ENCODE measurements at regions not wholly inside any gene's neighbourhood (a gene's known extent, or its start where the extent isn't known, plus 50 kb on each side); places are given as distances from the start of the nearest gene placed in this dataset.

GRCh38 chr4:96390404-96390803, 550.5 kb downstream of the PDHA2 start:
- H3K4me3 ChIP-seq (ENCODE audit: insufficient read depth, low read depth, low read length): no peak overlapping the region
- H3K79me2 ChIP-seq (ENCODE audit: insufficient read depth, low read length): no peaks in the 10 kb centered on the region
- no peak overlapping the region for H3K27ac ChIP-seq (ENCODE audit: low read depth, low read length)
- H2AFZ ChIP-seq (ENCODE audit: low read depth, low read length): no peak overlapping the region
- H3K36me3 Mint-ChIP-seq (ENCODE audit: low read depth, unreplicated experiment): no peaks in the 10 kb centered on the region
- no peaks in the 10 kb centered on the region for H4K20me1 ChIP-seq (ENCODE audit: insufficient read depth, low read length)
- no peaks in the 10 kb centered on the region for H3K27me3 ChIP-seq (ENCODE audit: insufficient read depth, low read length)
- H3K27me3 Mint-ChIP-seq (ENCODE audit: low read depth, unreplicated experiment): no peaks in the 10 kb centered on the region
- no peak overlapping the region for H3K4me2 ChIP-seq (ENCODE audit: low read length)
- no peak for FAIRE-seq
- H3K4me1 ChIP-seq (ENCODE audit: insufficient read depth, low read length): no peaks in the 10 kb centered on the region
- H3K9me3 ChIP-seq (ENCODE audit: insufficient read depth, low read depth, low read length): no peaks in the 10 kb centered on the region
- no peaks in the 10 kb centered on the region for H3K36me3 ChIP-seq (ENCODE audit: insufficient read depth, low read length)
- no peak overlapping the region for H3K27ac Mint-ChIP-seq (ENCODE audit: unreplicated experiment)
- no peak overlapping the region for H3K4me3 Mint-ChIP-seq (ENCODE audit: unreplicated experiment)
- H3K9ac ChIP-seq (ENCODE audit: low read length): no peak overlapping the region
- H3K9me3 Mint-ChIP-seq (ENCODE audit: unreplicated experiment): peaks cover 3% of the 10 kb centered on the region
- no peak for DNase-seq (ENCODE audit: low read depth)
- TF ChIP-seq EZH2 (IDR thresholded peaks at IDR 0.05; ENCODE audit: insufficient read depth, low read length) (no peak), CTCF (IDR thresholded peaks at IDR 0.05; ENCODE audit: insufficient read depth, low read depth, low read length) (no peak)
- no peaks in the 10 kb centered on the region for H3K4me1 Mint-ChIP-seq (ENCODE audit: low read depth, unreplicated experiment)

GRCh38 chr4:96395747-96396146, 555.9 kb downstream of the PDHA2 start:
- no peaks in the 10 kb centered on the region for H3K27me3 Mint-ChIP-seq (ENCODE audit: low read depth, unreplicated experiment)
- no peak overlapping the region for H3K4me3 Mint-ChIP-seq (ENCODE audit: unreplicated experiment)
- H3K9me3 Mint-ChIP-seq (ENCODE audit: unreplicated experiment): peaks cover 3% of the 10 kb centered on the region
- H3K36me3 ChIP-seq (ENCODE audit: insufficient read depth, low read length): no peaks in the 10 kb centered on the region
- H3K27ac ChIP-seq (ENCODE audit: low read depth, low read length): no peak overlapping the region
- H3K9me3 ChIP-seq (ENCODE audit: insufficient read depth, low read depth, low read length): no peaks in the 10 kb centered on the region
- H3K36me3 Mint-ChIP-seq (ENCODE audit: low read depth, unreplicated experiment): no peaks in the 10 kb centered on the region
- no peak overlapping the region for H3K4me2 ChIP-seq (ENCODE audit: low read length)
- H3K79me2 ChIP-seq (ENCODE audit: insufficient read depth, low read length): no peaks in the 10 kb centered on the region
- DNase-seq (ENCODE audit: low read depth) (no peak), FAIRE-seq (no peak)
- no peak overlapping the region for H3K9ac ChIP-seq (ENCODE audit: low read length)
- no peak overlapping the region for H3K4me3 ChIP-seq (ENCODE audit: insufficient read depth, low read depth, low read length)
- no peak overlapping the region for H3K27ac Mint-ChIP-seq (ENCODE audit: unreplicated experiment)
- no peak overlapping the region for H2AFZ ChIP-seq (ENCODE audit: low read depth, low read length)
- H3K4me1 Mint-ChIP-seq (ENCODE audit: low read depth, unreplicated experiment): no peaks in the 10 kb centered on the region
- no peaks in the 10 kb centered on the region for H4K20me1 ChIP-seq (ENCODE audit: insufficient read depth, low read length)
- no peaks in the 10 kb centered on the region for H3K4me1 ChIP-seq (ENCODE audit: insufficient read depth, low read length)
- no peak for TF ChIP-seq EZH2 (IDR thresholded peaks at IDR 0.05; ENCODE audit: insufficient read depth, low read length)
- TF ChIP-seq CTCF (IDR thresholded peaks at IDR 0.05; ENCODE audit: insufficient read depth, low read depth, low read length): no peak
- no peaks in the 10 kb centered on the region for H3K27me3 ChIP-seq (ENCODE audit: insufficient read depth, low read length)

GRCh38 chr4:96406742-96407141, 566.8 kb downstream of the PDHA2 start:
- Mint-ChIP-seq H3K36me3 (ENCODE audit: low read depth, unreplicated experiment) (no peaks in the 10 kb centered on the region), H3K4me1 (ENCODE audit: low read depth, unreplicated experiment) (no peaks in the 10 kb centered on the region), H3K27me3 (ENCODE audit: low read depth, unreplicated experiment) (no peaks in the 10 kb centered on the region), H3K9me3 (ENCODE audit: unreplicated experiment) (no peaks in the 10 kb centered on the region), H3K27ac (ENCODE audit: unreplicated experiment) (no peak overlapping the region), H3K4me3 (ENCODE audit: unreplicated experiment) (no peak overlapping the region)
- H3K9me3 ChIP-seq (ENCODE audit: insufficient read depth, low read depth, low read length): no peaks in the 10 kb centered on the region
- no peak overlapping the region for H3K4me2 ChIP-seq (ENCODE audit: low read length)
- H3K36me3 ChIP-seq (ENCODE audit: insufficient read depth, low read length): no peaks in the 10 kb centered on the region
- H3K79me2 ChIP-seq (ENCODE audit: insufficient read depth, low read length): no peaks in the 10 kb centered on the region
- DNase-seq (ENCODE audit: low read depth): no peak
- TF ChIP-seq EZH2 (IDR thresholded peaks at IDR 0.05; ENCODE audit: insufficient read depth, low read length) (no peak), CTCF (IDR thresholded peaks at IDR 0.05; ENCODE audit: insufficient read depth, low read depth, low read length) (no peak)
- no peak for FAIRE-seq
- H3K27ac ChIP-seq (ENCODE audit: low read depth, low read length): no peak overlapping the region
- H3K27me3 ChIP-seq (ENCODE audit: insufficient read depth, low read length): no peaks in the 10 kb centered on the region
- no peak overlapping the region for H3K4me3 ChIP-seq (ENCODE audit: insufficient read depth, low read depth, low read length)
- H2AFZ ChIP-seq (ENCODE audit: low read depth, low read length): no peak overlapping the region
- H3K9ac ChIP-seq (ENCODE audit: low read length): no peak overlapping the region
- no peaks in the 10 kb centered on the region for H3K4me1 ChIP-seq (ENCODE audit: insufficient read depth, low read length)
- H4K20me1 ChIP-seq (ENCODE audit: insufficient read depth, low read length): no peaks in the 10 kb centered on the region
